GM21529 (cell line): ENCODE measurements at regions not wholly inside any gene's neighbourhood (a gene's known extent, or its start where the extent isn't known, plus 50 kb on each side); places are given as distances from the start of the nearest gene placed in this dataset.
"Not testable (repeated sequence)": the region's sequence is repeated elsewhere in the genome, so short reads cannot be mapped to it uniquely, and the experiment has no call there.

Experiments used
- ATAC-seq: cut with Tn5 transposase; IDR thresholded peaks from one replicate; pipeline ENCODE4 v1.9.1; 2021; ENCODE audit not compliant: unreplicated experiment

DNA sequence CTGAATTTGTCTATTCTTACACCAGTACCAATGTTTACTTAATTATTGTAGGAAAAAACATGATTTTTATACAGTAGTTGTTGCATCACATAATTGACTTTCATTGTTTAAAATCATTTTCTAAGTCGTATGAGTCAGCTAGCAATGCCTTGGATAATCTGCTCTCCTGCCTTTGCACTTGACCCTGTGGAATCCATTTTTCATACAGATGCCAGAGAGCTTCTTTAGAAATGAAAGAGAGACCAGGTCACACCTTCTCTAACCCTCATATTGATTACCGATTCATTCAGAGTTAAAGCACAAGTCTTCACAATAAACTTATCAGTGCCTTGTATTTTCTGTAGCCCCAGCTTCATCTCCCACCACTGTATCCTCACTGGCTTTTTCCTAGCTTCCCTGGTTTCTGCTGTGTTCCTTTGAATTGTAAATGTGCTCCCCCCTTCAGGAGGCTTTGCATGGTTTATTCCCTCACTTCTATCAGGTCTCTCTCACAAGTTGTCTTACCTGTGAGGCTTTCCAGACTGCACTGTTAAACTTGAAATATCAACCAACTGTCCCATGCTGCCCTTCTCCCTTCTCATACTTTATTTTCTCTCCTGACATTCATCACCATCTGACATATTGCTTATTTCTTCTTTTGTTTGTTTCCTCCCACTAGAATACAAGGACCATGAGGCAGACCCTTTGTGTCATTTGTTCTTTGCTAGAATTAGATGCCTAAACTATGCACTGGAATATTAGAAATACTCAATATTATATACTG is 662.0 kb upstream of the GBE1 start:
- no peak for ATAC-seq

- ATAC-seq, result no peak
Observed at GRCh38 chr3:82416830-82417229, 655.4 kb upstream of the GBE1 start.

- ATAC-seq, result no peak
Observed at GRCh38 chr3:82416349-82416748, 654.9 kb upstream of the GBE1 start.

GRCh38 chr3:82413171-82413570 is 651.7 kb upstream of the GBE1 start:
- no peak for ATAC-seq

- no peak for ATAC-seq
Observed at GRCh38 chr3:82410366-82410765, 648.9 kb upstream of the GBE1 start.

GRCh38 chr3:82409842-82410241 is 648.4 kb upstream of the GBE1 start:
- ATAC-seq, result no peak

DNA sequence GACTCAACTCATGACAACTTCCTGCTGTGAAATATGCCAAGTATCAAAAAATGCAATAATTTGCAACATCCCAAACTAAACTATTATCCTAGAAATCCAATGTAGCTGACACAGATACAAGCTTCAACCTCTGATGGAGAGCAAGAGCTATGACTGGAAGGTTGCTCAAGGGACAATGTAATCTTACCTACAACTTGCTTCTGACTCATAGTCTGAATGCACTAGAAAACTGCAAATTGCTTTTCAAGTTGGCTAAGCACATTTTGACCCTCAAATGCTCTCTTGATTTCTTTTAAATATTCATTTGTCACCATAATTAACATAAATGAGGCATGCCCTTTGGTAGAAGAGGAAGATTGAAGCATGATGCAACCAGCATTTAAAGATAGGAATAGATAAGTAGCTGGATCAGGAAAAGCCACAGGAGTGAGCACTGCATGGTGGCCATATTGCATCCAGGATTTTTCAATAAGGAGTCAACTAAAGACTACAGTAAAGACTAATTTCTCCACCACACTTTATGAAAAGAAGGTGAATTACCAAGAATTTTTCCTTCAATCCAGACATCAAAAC is 630.8 kb upstream of the GBE1 start:
- no peak for ATAC-seq

DNA sequence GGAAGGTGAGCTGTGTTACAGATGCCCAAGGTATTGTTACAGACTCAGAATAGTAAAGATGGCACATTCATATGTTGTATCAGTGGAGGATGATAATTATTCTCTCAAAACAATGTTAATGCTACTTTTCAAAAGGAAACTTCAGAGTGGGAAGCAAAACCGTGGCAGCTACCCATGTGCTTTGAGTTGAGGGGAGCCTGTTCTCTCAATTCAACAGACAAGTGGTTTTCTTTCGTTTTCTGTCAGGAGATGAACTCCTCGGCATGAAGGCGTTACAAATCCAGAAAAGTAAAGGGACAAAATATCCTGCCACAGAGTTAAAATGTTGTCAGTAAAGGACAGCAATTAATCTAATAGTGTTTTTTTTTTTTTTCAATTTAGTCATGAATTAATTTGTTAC is 629.4 kb upstream of the GBE1 start:
- no peak for ATAC-seq

GRCh38 chr3:82386647-82387046 is 625.2 kb upstream of the GBE1 start:
- no peak for ATAC-seq

DNA sequence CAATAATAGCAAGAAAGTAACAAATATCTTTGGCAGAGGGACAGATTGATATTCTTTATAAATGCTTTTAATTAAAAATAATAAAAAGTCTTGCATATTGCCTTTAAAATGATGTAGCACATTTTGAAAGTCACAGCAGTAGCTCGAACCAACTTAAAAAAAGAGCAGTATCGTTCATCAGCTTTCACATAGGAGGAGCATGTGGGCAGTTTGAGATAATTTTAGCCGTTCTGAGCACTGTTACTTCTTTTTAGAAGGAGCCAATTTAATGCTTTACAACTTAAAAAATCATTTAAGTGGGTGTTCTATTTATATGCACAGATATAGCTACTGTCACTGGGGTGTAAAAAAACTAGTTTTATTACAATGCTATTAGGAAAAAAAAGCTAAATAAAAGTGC is 622.7 kb upstream of the GBE1 start:
- no peak for ATAC-seq

DNA sequence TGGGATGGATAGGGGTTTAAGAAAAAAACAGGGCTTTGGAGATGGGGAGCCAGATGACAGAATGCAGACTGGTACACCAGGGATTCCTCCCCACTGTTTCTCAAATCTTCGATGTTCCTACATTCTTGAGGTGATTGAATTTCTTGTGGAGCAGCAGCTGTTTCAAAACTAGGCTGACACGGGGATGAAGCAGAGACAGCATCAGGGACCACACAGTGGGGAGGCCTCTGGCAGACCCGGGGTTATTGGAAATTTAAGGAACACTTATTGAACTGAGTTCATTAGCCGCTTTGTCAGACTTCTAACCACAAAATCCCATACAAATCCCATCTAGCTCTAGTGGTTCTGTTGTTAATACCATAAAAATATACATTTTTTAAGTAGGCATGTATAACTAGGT is 621.4 kb upstream of the GBE1 start:
- no peak for ATAC-seq

- ATAC-seq, result no peak
Observed at GRCh38 chr3:82378392-82378791, 616.9 kb upstream of the GBE1 start.

- no peak for ATAC-seq
Observed at GRCh38 chr3:82376883-82377282, 615.4 kb upstream of the GBE1 start.

GRCh38 chr3:82373833-82374232 is 612.4 kb upstream of the GBE1 start:
- not testable (repeated sequence) for ATAC-seq

DNA sequence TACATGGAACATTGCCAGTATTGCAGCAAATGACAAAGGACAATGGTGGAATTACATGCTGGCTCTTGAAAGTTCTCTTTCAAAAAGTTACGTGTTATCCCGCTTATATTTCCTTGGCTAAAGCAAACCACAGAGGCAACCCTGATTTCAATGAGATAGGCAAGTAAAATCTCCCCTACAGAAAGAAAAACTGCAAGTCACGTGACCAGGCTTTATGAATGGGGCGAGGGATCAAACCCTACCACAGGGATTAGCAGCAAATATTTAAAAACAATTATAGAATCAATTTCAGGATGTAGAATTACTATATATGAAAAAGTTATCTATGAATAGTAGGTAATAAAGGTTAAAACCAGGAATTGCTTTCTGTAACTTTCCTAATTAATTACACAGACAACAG is 603.4 kb upstream of the GBE1 start:
- ATAC-seq, result no peak

DNA sequence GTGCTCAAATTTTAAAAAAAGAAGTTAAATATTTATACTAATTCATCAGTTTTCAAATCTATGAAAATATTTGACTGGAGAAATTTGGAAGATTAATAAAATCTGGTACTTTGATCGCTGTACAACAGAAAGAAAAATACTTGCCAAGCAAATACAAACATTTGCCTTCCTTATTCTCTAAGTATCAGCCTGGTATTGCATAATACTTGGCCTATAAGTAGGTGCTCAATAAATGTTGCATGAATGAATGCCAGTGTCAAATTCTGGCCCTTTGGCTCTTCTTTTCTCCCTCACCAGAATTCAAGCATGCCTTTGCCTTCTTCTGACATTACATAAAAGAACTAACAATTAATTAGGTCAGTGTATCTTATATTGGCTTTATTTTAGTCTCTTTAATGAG is 601.7 kb upstream of the GBE1 start:
- no peak for ATAC-seq

GRCh38 chr3:82355228-82355627 is 593.8 kb upstream of the GBE1 start:
- no peak for ATAC-seq

GRCh38 chr3:82354228-82354627 is 592.8 kb upstream of the GBE1 start:
- no peak for ATAC-seq

DNA sequence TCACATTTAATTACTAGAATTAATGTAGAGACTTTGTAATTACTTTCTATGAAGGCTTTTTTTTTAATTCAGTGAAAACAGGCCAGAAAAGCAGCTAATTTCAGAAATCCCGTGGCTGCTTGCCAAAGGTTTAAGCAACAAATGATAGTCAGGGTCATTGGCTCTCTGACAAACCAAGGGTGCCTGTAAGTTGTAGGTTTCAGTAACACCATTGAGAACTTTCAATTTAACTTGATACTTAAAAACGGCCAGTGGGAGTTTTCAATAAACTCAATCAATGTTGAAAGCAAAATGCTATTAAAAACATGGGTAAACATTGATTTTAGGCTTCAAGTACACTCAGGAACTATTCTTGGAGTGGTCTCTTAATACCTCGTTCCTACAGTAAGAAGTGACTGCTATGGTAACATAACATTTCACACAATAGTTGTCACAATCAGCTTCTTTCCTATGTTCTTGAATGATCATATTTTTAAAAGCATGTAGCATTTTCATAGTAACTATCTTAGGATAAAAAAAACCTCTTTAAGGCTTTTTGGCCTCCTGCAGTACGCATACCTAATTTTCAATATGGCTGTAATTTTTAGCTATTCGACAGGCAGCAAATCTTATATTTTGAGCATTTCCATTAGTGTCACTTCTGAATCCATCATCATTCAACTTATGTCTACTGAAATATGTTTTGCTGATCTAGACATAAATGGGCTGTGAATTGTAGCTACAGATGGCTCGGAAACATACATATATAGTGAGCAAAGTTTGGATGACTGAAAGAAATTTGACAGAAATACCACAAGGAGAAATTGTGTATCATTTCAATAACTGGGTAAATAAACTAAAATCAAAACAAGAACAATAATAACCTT is 592.1 kb upstream of the GBE1 start:
- ATAC-seq, result no peak

DNA sequence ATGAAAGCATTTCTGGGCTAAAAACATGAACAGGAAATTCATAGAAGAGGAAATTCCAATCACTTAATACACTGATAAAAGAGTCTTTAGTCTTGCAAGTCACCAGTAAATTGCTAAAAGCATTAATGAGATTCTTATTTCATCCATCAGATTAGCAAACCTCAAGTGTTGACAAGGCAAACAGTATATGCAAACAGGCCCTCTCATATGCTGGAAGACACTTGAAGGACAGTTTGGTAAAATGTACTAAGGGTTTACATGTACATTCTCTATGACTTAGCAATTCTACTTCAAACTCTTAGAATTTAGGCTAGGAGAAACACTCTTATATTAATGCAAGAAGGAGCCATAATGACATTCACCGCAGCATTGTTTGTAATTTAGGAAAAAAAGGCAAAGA is 586.1 kb upstream of the GBE1 start:
- no peak for ATAC-seq

- no peak for ATAC-seq
Observed at GRCh38 chr3:82342521-82342920, 581.1 kb upstream of the GBE1 start.

DNA sequence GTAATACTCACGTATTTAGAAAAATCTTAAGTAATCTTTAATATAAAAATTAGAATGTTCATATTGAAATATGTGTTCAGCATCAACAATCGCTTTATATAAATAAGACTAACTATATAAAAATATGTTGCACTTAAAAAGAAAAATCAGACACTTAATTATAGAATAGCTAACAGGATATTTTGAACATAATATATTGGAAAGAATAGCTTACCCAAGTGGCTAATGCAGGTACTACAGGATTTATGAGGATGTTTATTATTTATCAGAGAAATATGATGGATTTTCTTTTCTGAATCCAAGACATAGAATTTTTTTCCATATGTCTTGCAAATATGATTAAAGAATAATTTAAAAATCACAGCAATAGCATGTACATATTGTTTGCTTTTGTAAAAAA is 567.9 kb upstream of the GBE1 start:
- no peak for ATAC-seq
